GM23338 (cell line): ENCODE measurements at regions not wholly inside any gene's neighbourhood (a gene's known extent, or its start where the extent isn't known, plus 50 kb on each side); places are given as distances from the start of the nearest gene placed in this dataset.

Experiments used
- CTCF ChIP-seq, 2 experiments: fragments of 200-600 bp in 1 of 2; sonication (generic) in 1 of 2; conservative IDR thresholded peaks; 2 replicates each; pipeline versions ENCODE4 v1.5.1 to v1.6.1; 2016 to 2017; ENCODE audit warnings: antibody characterized with exemption in 2 of 2, low read depth in 2 of 2, mild to moderate bottlenecking in 2 of 2, moderate library complexity in 1 of 2
- EZH2phosphoT487 ChIP-seq: fragments of 200-600 bp; sonication (generic); IDR thresholded peaks from one replicate; pipeline ENCODE4 v1.8.1; 2018; ENCODE audit warnings: antibody characterized with exemption; ENCODE audit not compliant: unreplicated experiment
- TF ChIP-seq, protein P1 (sequence below): IDR thresholded peaks from one replicate; pipeline ENCODE4 v1.6.1; 2018; ENCODE audit warnings: antibody characterized with exemption; ENCODE audit not compliant: unreplicated experiment

GRCh38 chr1:195744256-195744655 is 864.0 kb downstream of the KCNT2 start:
- TF ChIP-seq CTCF (conservative IDR thresholded peaks at IDR 0.05; ENCODE audit: low read depth in 2 of 2) (no peak), EZH2phosphoT487 (no peak)
- TF ChIP-seq, protein P1, sequence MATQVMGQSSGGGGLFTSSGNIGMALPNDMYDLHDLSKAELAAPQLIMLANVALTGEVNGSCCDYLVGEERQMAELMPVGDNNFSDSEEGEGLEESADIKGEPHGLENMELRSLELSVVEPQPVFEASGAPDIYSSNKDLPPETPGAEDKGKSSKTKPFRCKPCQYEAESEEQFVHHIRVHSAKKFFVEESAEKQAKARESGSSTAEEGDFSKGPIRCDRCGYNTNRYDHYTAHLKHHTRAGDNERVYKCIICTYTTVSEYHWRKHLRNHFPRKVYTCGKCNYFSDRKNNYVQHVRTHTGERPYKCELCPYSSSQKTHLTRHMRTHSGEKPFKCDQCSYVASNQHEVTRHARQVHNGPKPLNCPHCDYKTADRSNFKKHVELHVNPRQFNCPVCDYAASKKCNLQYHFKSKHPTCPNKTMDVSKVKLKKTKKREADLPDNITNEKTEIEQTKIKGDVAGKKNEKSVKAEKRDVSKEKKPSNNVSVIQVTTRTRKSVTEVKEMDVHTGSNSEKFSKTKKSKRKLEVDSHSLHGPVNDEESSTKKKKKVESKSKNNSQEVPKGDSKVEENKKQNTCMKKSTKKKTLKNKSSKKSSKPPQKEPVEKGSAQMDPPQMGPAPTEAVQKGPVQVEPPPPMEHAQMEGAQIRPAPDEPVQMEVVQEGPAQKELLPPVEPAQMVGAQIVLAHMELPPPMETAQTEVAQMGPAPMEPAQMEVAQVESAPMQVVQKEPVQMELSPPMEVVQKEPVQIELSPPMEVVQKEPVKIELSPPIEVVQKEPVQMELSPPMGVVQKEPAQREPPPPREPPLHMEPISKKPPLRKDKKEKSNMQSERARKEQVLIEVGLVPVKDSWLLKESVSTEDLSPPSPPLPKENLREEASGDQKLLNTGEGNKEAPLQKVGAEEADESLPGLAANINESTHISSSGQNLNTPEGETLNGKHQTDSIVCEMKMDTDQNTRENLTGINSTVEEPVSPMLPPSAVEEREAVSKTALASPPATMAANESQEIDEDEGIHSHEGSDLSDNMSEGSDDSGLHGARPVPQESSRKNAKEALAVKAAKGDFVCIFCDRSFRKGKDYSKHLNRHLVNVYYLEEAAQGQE = no peak
